GM06990 (cell line): ENCODE measurements at regions not wholly inside any gene's neighbourhood (a gene's known extent, or its start where the extent isn't known, plus 50 kb on each side); places are given as distances from the start of the nearest gene placed in this dataset.

Experiments
- DNase-seq: peaks from one replicate; pipeline ENCODE4 v3.0.0-alpha.2; 2011; ENCODE audit not compliant: insufficient read length; ENCODE audit errors: extremely low read depth
- H3K27me3 ChIP-seq: replicated peaks from 2 replicates; pipeline ENCODE4 v1.6.0; 2011; ENCODE audit warnings: low read length; ENCODE audit not compliant: control insufficient read depth, insufficient read depth
- H3K36me3 ChIP-seq: 2 replicates; pipeline ENCODE4 v1.5.1; 2011; ENCODE audit warnings: low read length; ENCODE audit not compliant: control insufficient read depth, insufficient read depth
- H3K4me3 ChIP-seq: replicated peaks from 2 replicates; pipeline ENCODE4 v1.5.1; 2011; ENCODE audit warnings: low read depth, mild to moderate bottlenecking, control low read depth, low read length
- TF ChIP-seq, protein P1 (sequence below): IDR thresholded peaks from 2 replicates; pipeline ENCODE4 v1.5.1; 2011; ENCODE audit warnings: low read length, control low read depth, mild to moderate bottlenecking, inconsistent platforms; ENCODE audit not compliant: insufficient read depth, poor library complexity, severe bottlenecking

GRCh38 chr3:194070634-194071409, 65.1 kb upstream of the HES1 start:
- DNase-seq: peak; percentile 95
- Histone ChIP-seq H3K4me3 (peak overlapping the region; percentile 53), H3K27me3 (no peaks in the 10 kb centered on the region), H3K36me3 (no peaks in the 10 kb centered on the region)
- TF ChIP-seq, protein P1, sequence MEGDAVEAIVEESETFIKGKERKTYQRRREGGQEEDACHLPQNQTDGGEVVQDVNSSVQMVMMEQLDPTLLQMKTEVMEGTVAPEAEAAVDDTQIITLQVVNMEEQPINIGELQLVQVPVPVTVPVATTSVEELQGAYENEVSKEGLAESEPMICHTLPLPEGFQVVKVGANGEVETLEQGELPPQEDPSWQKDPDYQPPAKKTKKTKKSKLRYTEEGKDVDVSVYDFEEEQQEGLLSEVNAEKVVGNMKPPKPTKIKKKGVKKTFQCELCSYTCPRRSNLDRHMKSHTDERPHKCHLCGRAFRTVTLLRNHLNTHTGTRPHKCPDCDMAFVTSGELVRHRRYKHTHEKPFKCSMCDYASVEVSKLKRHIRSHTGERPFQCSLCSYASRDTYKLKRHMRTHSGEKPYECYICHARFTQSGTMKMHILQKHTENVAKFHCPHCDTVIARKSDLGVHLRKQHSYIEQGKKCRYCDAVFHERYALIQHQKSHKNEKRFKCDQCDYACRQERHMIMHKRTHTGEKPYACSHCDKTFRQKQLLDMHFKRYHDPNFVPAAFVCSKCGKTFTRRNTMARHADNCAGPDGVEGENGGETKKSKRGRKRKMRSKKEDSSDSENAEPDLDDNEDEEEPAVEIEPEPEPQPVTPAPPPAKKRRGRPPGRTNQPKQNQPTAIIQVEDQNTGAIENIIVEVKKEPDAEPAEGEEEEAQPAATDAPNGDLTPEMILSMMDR: no peak

DNA sequence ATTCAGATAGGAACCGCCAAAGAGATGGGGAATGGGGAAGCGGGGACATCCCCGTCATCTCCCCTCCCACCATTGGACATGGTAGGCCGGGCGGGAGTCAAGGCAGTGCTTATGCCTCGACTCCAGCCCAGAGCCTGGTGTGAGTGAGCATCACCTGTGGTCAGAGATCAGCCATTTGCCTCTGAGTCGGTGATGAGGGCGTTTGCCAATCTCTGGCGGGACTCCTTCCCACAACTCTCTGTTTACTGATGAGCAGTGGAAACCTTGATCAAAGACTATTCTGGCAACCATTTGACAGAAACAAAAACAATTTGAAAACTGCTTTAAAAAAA, 63.9 kb upstream of the HES1 start:
- Histone ChIP-seq H3K36me3 (no peaks in the 10 kb centered on the region), H3K27me3 (no peaks in the 10 kb centered on the region), H3K4me3 (no peak overlapping the region)
- DNase-seq: no peak
- TF ChIP-seq, protein P1: no peak

GRCh38 chr3:194072691-194073279, 63.2 kb upstream of the HES1 start:
- no peaks in the 10 kb centered on the region for H3K36me3 ChIP-seq
- H3K4me3 ChIP-seq: no peak overlapping the region
- no peak for DNase-seq
- TF ChIP-seq, protein P1: no peak
- H3K27me3 ChIP-seq: no peaks in the 10 kb centered on the region

DNA sequence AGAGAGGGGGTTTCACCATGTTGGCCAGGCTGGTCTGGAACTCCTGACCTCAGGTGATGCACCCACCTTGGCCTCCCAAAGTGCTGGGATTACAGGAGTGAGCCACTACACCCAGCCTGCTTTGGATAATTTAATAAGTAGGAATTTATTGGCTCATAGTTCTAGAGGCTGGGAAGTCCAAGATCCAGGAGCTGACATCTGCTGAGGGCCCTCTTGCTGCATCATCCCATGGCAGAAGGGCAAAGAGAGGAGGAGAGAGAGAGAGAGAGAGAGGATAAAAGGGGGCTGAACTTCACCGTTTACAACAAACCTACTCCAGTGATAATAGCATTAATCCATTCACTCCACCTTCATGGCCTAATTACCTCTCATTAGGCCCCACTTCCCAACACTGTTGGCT, 62.0 kb upstream of the HES1 start:
- DNase-seq: no peak
- TF ChIP-seq, protein P1: no peak
- H3K36me3 ChIP-seq: no peaks in the 10 kb centered on the region
- H3K4me3 ChIP-seq: no peak overlapping the region
- no peaks in the 10 kb centered on the region for H3K27me3 ChIP-seq

DNA sequence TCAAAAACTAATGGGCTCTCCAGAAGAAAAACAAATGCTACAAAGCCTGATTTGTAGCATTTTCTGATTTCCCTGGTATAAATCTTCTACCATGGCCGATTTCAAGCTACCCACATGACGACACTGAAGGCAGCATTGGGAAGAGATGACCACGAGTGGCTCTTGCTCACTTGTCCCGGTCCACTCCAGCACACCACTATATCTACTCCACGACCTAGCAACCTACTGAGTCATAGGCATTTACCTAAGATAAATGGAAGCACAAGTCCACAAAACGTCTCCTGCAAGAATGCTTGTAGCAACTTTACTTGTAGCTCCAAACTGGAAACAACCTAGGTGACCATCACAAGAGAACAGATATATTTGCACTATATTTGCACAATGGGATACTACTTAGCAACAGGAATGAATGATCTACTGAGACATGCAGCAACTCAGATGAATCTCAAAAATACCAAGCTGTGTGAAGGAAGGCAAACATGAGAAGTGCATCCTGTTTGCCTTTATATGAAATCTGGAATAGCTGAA, 60.8 kb upstream of the HES1 start:
- TF ChIP-seq, protein P1: no peak
- Histone ChIP-seq H3K36me3 (no peaks in the 10 kb centered on the region), H3K4me3 (no peak overlapping the region), H3K27me3 (no peaks in the 10 kb centered on the region)
- no peak for DNase-seq
